Kidney epithelial cell (primary cell): ENCODE measurements at regions not wholly inside any gene's neighbourhood (a gene's known extent, or its start where the extent isn't known, plus 50 kb on each side); places are given as distances from the start of the nearest gene placed in this dataset.

Experiments
- DNase-seq: peaks from one replicate; pipeline ENCODE4 v3.0.0-alpha.2; 2010; ENCODE audit warnings: low read depth
- H3K27me3 ChIP-seq: 2 replicates; pipeline ENCODE4 v1.6.0; 2011; ENCODE audit warnings: low read length; ENCODE audit not compliant: control insufficient read depth, insufficient read depth
- H3K36me3 ChIP-seq: 2 replicates; pipeline ENCODE4 v1.5.1; 2011; ENCODE audit warnings: low read length; ENCODE audit not compliant: control insufficient read depth, insufficient read depth
- H3K4me3 ChIP-seq: 2 replicates; pipeline ENCODE4 v1.5.1; 2011; ENCODE audit warnings: low read depth, mild to moderate bottlenecking, control low read depth, low read length
- TF ChIP-seq, protein P1 (sequence below): IDR thresholded peaks from 2 replicates; pipeline ENCODE4 v1.5.1; 2011; ENCODE audit warnings: mild to moderate bottlenecking, moderate library complexity, low read length, control low read depth, inconsistent platforms; ENCODE audit not compliant: insufficient read depth, poor library complexity, severe bottlenecking

- no peaks in the 10 kb centered on the region for H3K36me3 ChIP-seq
- DNase-seq: no peak
- TF ChIP-seq, protein P1, sequence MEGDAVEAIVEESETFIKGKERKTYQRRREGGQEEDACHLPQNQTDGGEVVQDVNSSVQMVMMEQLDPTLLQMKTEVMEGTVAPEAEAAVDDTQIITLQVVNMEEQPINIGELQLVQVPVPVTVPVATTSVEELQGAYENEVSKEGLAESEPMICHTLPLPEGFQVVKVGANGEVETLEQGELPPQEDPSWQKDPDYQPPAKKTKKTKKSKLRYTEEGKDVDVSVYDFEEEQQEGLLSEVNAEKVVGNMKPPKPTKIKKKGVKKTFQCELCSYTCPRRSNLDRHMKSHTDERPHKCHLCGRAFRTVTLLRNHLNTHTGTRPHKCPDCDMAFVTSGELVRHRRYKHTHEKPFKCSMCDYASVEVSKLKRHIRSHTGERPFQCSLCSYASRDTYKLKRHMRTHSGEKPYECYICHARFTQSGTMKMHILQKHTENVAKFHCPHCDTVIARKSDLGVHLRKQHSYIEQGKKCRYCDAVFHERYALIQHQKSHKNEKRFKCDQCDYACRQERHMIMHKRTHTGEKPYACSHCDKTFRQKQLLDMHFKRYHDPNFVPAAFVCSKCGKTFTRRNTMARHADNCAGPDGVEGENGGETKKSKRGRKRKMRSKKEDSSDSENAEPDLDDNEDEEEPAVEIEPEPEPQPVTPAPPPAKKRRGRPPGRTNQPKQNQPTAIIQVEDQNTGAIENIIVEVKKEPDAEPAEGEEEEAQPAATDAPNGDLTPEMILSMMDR: peak; percentile 15
- no peak overlapping the region for H3K4me3 ChIP-seq
- no peaks in the 10 kb centered on the region for H3K27me3 ChIP-seq
Observed at GRCh38 chr5:29697785-29698414, 1495.6 kb upstream of the CDH6 start.

DNA sequence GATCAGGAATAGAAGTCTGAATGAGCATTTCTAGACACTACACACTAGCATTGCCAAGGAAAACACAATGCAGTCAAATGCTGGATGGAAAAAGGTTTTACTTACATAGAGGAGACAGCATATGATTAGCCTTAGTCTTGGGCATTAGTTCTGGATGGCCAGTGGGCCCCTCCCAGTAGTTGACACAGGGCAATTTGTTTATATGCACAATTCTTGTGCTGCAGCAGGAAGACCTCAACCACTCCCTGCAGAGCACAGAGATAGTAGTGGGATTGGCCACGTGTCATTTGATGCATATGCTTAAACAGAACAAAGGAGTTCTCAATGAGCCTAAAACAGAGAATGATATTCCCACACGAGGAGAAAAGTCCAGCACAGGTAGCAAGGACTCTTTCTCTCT is 1496.2 kb upstream of the CDH6 start:
- no peaks in the 10 kb centered on the region for H3K27me3 ChIP-seq
- no peak overlapping the region for H3K4me3 ChIP-seq
- DNase-seq: no peak
- TF ChIP-seq, protein P1: no peak
- H3K36me3 ChIP-seq: no peaks in the 10 kb centered on the region

DNA sequence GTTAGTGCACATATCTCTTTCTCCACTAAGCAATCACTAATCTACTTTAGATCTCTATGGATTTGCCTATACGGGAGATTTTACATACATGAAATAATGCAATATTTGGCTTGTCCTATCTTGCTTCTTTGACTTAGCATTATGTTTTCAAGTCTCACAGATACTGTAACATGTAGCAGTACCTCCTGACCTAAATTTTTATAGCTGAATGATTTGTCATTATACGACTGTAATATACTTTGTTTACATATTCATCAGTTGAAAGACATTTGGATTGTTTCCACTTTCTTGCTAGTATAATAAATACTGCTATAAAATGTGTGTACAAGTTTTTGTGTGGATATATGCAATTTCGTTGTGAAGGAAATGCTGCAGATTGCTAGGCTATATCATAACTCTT is 1520.8 kb upstream of the CDH6 start:
- no peak overlapping the region for H3K4me3 ChIP-seq
- no peak for DNase-seq
- no peaks in the 10 kb centered on the region for H3K27me3 ChIP-seq
- H3K36me3 ChIP-seq: no peaks in the 10 kb centered on the region
- TF ChIP-seq, protein P1: no peak

DNA sequence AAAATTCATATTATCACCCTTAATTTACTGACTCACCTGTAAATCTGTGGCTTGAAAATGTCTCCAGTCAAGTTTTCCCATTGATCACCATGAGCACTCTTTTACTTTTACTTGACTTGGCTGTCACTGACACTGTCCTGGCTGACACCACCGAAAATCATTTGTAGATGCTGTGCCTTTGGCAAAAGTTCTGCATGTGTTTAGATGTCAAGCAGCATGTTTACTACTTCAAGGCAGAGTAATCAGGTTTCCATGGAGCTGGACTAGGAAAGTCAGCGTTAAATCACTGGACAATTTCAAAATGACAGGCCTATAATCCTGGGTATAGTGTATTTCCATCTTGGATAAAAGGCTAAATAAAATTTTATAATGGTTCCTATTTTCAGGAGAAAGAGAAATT is 1530.6 kb upstream of the CDH6 start:
- TF ChIP-seq, protein P1: no peak
- DNase-seq: no peak
- no peak overlapping the region for H3K4me3 ChIP-seq
- no peaks in the 10 kb centered on the region for H3K36me3 ChIP-seq
- H3K27me3 ChIP-seq: no peaks in the 10 kb centered on the region

DNA sequence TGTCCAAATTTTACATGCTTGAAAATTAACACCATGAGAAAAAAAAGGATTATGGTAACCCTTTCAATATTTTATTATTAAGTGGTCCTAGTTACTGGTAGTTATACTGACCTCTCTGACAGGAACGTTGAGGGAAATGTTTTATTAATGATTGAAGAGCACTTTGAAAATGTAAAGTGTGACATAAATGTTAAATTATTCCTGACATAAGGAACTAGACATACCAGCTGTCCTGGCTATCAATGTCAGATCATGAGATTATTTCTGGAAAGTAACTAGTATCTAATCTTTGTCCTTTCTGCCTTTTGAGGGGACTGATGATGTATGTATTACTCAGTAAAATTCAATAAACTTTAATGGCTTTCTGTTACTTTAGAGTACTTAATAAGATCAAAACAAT is 1538.5 kb upstream of the CDH6 start:
- TF ChIP-seq, protein P1: no peak
- Histone ChIP-seq H3K36me3 (no peaks in the 10 kb centered on the region), H3K4me3 (no peak overlapping the region), H3K27me3 (no peaks in the 10 kb centered on the region)
- DNase-seq: no peak

GRCh38 chr5:29649321-29649720 is 1544.2 kb upstream of the CDH6 start:
- H3K4me3 ChIP-seq: no peak overlapping the region
- no peaks in the 10 kb centered on the region for H3K36me3 ChIP-seq
- no peak for DNase-seq
- TF ChIP-seq, protein P1: no peak
- no peaks in the 10 kb centered on the region for H3K27me3 ChIP-seq
